ENCODE measurements at regions not wholly inside any gene's neighbourhood (a gene's known extent, or its start where the extent isn't known, plus 50 kb on each side); places are given as distances from the start of the nearest gene placed in this dataset.

GRCh38 chr2:53286345-53286744 lies 481.3 kb upstream of the CHAC2 start:
- ATAC-seq: no peak
- intact Hi-C loops (cut with DNase I): no loop called here
- Histone ChIP-seq H3K27ac (no peak overlapping the region), H3K9me3 (no peaks in the 10 kb centered on the region), H3K4me3 (no peak overlapping the region), H3K4me1 (no peaks in the 10 kb centered on the region), H3K27me3 (no peaks in the 10 kb centered on the region), H3K36me3 (no peaks in the 10 kb centered on the region)
- no peak for DNase-seq
- TF ChIP-seq CTCF (IDR thresholded peaks at IDR 0.05): no peak

- H3K4me1 ChIP-seq: no peaks in the 10 kb centered on the region
- no peaks in the 10 kb centered on the region for H3K36me3 ChIP-seq
- H3K27me3 ChIP-seq: no peaks in the 10 kb centered on the region
- no peak overlapping the region for H3K27ac ChIP-seq
- intact Hi-C loops (cut with DNase I): no loop called here
- H3K9me3 ChIP-seq: no peaks in the 10 kb centered on the region
- TF ChIP-seq CTCF (IDR thresholded peaks at IDR 0.05): no peak
- ATAC-seq: no peak
- no peak for DNase-seq
- H3K4me3 ChIP-seq: no peak overlapping the region
Measured at GRCh38 chr2:53275743-53276142, 491.9 kb upstream of the CHAC2 start.

GRCh38 chr2:53268626-53269025 lies 499.0 kb upstream of the CHAC2 start:
- no peaks in the 10 kb centered on the region for H3K27me3 ChIP-seq
- no peak overlapping the region for H3K4me3 ChIP-seq
- no peak for TF ChIP-seq CTCF (IDR thresholded peaks at IDR 0.05)
- ATAC-seq (no peak), DNase-seq (no peak)
- no peaks in the 10 kb centered on the region for H3K4me1 ChIP-seq
- H3K27ac ChIP-seq: no peak overlapping the region
- H3K36me3 ChIP-seq: no peaks in the 10 kb centered on the region
- no peaks in the 10 kb centered on the region for H3K9me3 ChIP-seq
- intact Hi-C loops (cut with DNase I): no loop called here

- Histone ChIP-seq H3K27ac (no peak overlapping the region), H3K36me3 (no peaks in the 10 kb centered on the region), H3K4me3 (no peak overlapping the region), H3K4me1 (no peaks in the 10 kb centered on the region), H3K27me3 (no peaks in the 10 kb centered on the region), H3K9me3 (no peaks in the 10 kb centered on the region)
- intact Hi-C loops (cut with DNase I): no loop called here
- DNase-seq (no peak), ATAC-seq (no peak)
- no peak for TF ChIP-seq CTCF (IDR thresholded peaks at IDR 0.05)
Measured at GRCh38 chr2:53268086-53268485, 499.5 kb upstream of the CHAC2 start.

- DNase-seq (no peak), ATAC-seq (no peak)
- H3K4me1 ChIP-seq: no peaks in the 10 kb centered on the region
- no peaks in the 10 kb centered on the region for H3K9me3 ChIP-seq
- H3K27me3 ChIP-seq: no peaks in the 10 kb centered on the region
- no peaks in the 10 kb centered on the region for H3K36me3 ChIP-seq
- no peak overlapping the region for H3K4me3 ChIP-seq
- no peak for TF ChIP-seq CTCF (IDR thresholded peaks at IDR 0.05)
- intact Hi-C loops (cut with DNase I): no loop called here
- H3K27ac ChIP-seq: no peak overlapping the region
Measured at GRCh38 chr2:53265544-53266299, 501.9 kb upstream of the CHAC2 start.
